ENCODE measurements at regions not wholly inside any gene's neighbourhood (a gene's known extent, or its start where the extent isn't known, plus 50 kb on each side); places are given as distances from the start of the nearest gene placed in this dataset.
"Not testable (repeated sequence)": the region's sequence is repeated elsewhere in the genome, so short reads cannot be mapped to it uniquely, and the experiment has no call there.

DNA sequence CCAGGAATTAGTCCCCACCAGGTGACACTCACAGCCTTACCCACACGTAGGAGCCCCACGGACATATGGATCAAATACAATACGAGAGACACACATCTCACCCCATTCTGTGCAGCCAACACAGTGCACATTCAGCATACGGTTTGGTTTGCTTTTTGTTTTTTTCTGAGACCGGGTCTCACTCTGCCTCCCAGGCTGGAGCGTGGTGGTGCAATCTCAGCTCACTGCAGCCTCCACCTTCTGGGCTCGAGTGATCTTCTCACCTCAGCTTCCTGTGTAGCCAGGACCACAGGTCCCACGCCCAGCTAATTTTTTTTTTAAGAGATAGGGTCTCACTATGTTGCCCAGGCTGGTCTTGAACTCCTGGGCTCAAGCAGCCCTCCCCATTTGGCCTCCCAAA lies 102.8 kb downstream of the POTEB start:
- H3K27me3 ChIP-seq; H3K36me3 ChIP-seq; DNase-seq; intact Hi-C loops (cut with DNase I; ENCODE audit: low total_unique reads); H3K4me1 ChIP-seq; H3K9me3 ChIP-seq; H3K4me3 ChIP-seq; H3K27ac ChIP-seq: not testable (repeated sequence)

DNA sequence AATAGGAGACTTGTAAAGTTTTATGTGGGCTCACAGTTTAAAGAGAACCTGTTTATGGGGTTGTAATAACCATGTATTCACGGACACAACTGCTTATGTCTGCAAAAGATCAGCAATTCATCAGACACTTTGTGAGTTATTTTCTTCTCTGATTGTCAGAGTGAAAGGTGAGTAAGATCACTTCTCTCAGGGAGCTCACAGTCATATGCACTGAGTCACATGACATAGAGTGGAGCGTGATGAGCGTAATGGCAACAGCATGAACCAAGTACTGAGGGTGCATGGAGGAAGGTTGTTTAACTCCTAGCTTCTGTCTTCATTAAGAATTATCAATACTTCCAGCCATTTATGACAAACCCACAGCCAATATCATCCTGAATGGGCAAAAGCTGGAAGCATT lies 111.0 kb downstream of the POTEB start:
- intact Hi-C loops (cut with DNase I; ENCODE audit: low total_unique reads); H3K36me3 ChIP-seq; H3K27ac ChIP-seq; DNase-seq; H3K4me1 ChIP-seq; H3K9me3 ChIP-seq; H3K27me3 ChIP-seq; H3K4me3 ChIP-seq: not testable (repeated sequence)

DNA sequence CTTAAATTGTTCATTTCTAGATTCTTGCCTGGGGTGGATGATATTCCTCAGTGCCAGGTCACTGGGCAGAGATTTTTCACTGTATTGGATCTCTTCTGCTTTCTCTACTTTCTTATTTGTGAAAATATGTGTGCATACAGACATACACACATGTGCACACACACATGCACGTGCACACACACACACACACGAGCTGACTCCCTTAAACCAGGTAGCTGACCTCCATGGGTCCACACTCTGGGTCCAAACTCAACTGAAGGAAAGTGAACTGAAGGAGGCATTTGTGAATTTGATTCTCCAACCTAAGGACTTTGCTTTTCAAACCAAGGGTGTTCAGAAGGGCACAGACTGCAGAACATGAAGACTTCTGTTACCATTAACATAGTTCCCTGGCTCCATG lies 113.8 kb downstream of the POTEB start:
- H3K27me3 ChIP-seq, H3K4me3 ChIP-seq: not testable (repeated sequence)
- DNase-seq = peak in 1 of 2 donors; percentile 32

GRCh38 chr15:21760250-21761023 lies 117.1 kb downstream of the POTEB start:
- H3K4me1 ChIP-seq; H3K27me3 ChIP-seq; DNase-seq; H3K4me3 ChIP-seq; H3K36me3 ChIP-seq; H3K27ac ChIP-seq; H3K9me3 ChIP-seq; intact Hi-C loops (cut with DNase I; ENCODE audit: low total_unique reads): not testable (repeated sequence)

More for the DNA sequence above, 113.8 kb downstream of the POTEB start:
- intact Hi-C loops (cut with DNase I; ENCODE audit: low total_unique reads); H3K27ac ChIP-seq; H3K36me3 ChIP-seq; H3K4me1 ChIP-seq; H3K9me3 ChIP-seq: not testable (repeated sequence)

DNA sequence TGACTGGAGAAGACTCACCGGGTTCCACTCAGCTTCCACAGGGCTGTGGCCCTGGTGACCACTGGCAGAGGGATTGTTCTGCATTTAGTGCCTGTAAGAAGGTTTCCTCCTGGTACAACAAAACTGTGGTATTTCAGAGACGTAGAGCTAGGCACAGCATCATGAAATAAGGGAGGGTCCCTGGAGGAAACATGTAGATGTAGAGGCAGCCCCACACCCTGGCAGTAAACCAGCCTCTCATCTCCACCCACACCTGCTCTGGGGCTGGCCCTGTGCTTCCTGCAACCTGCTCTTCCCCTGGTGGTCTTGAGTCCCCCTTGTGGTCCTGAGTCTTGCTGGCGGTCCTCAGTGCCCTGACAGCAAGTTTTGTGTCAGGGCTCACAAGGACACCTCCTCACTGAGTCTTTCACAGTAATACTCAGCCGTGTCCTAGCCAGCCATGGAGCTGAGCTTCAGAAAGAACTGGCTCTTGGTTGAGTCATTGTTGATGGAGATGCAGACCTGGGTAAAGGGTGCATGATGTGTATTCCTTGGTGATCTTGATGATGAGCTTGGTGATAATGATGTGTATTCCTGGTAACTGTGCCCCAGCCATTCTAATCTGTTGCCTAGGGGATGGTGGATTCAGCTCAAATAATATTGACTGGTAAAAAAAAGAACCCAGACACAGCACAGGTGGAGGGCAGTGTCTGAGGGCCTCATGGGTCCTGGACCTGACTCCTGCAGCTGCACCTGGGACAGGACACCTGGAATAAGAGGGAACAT lies 118.0 kb downstream of the POTEB start:
- H3K27ac ChIP-seq; H3K36me3 ChIP-seq; H3K27me3 ChIP-seq; DNase-seq; H3K9me3 ChIP-seq; intact Hi-C loops (cut with DNase I; ENCODE audit: low total_unique reads); H3K4me3 ChIP-seq; H3K4me1 ChIP-seq: not testable (repeated sequence)

DNA sequence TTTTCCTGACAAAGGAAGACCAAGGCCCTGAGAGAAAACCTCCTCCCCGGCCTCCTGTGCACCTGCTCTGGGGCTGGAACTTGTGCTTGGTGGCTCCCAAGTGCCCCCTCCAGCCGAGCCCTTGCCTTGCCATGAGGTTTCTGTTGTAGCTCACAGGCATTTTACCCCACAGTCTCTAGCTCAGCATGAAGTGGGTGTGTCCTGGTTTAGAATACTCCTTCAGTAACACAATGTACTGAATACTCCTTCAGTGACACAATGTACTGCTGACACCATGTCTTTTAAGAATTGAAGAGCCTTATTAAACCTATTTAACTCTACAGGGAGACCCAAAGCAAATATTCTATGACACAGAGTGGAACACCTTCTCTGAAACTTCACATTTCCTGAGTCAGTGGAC lies 123.7 kb downstream of the POTEB start:
- H3K27me3 ChIP-seq; H3K4me1 ChIP-seq; H3K36me3 ChIP-seq; H3K9me3 ChIP-seq; DNase-seq; intact Hi-C loops (cut with DNase I; ENCODE audit: low total_unique reads); H3K4me3 ChIP-seq; H3K27ac ChIP-seq: not testable (repeated sequence)

DNA sequence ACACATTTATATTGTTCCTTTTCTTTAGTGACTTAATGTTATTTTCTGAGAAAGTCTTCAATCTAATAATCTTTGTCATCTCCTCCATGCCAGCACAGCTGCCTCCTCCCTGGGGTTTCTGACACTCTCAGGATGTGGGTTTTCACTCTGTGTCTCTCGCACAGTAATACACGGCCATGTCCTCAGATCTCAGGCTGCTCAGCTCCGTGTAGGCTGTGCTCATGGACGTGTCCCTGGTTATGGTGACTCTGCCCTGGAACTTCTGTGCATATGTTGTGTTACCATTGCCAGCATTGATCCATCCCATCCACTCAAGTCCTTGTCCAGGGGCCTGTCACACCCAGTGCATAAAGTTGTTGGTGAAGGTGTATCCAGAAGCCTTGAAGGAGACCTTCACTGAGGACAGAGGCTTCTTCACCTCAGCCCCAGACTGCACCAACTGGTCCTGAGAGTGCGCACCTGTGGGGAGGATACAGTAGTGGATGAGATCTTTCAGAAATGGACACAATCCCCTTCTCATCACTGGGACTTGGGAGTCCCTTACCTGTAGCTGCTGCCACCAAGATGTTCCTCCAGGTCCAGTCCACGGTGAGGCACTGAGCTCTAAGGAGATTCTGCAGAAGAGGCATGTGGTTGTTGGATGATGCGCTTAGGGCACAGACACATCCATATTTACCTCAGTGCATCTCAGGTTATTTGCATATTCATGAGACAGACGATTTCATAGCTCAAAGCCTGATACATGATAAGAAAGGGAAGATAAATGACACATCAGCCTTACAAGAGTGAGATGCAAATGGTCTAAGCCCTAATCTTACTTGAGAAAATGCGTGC lies 125.2 kb downstream of the POTEB start:
- DNase-seq; H3K4me1 ChIP-seq; H3K4me3 ChIP-seq; H3K27ac ChIP-seq; intact Hi-C loops (cut with DNase I; ENCODE audit: low total_unique reads); H3K9me3 ChIP-seq; H3K36me3 ChIP-seq; H3K27me3 ChIP-seq: not testable (repeated sequence)

GRCh38 chr15:21749173-21749572 lies 128.4 kb downstream of the POTEB start:
- H3K36me3 ChIP-seq; H3K27ac ChIP-seq; DNase-seq; H3K9me3 ChIP-seq; H3K27me3 ChIP-seq; intact Hi-C loops (cut with DNase I; ENCODE audit: low total_unique reads); H3K4me1 ChIP-seq; H3K4me3 ChIP-seq: not testable (repeated sequence)

- intact Hi-C loops (cut with DNase I; ENCODE audit: low total_unique reads); H3K36me3 ChIP-seq; H3K4me1 ChIP-seq; H3K27me3 ChIP-seq; H3K9me3 ChIP-seq; DNase-seq; H3K27ac ChIP-seq; H3K4me3 ChIP-seq: not testable (repeated sequence)
Observed at GRCh38 chr15:21744245-21744915, 133.2 kb downstream of the POTEB start.

GRCh38 chr15:21742067-21742466 lies 135.5 kb downstream of the POTEB start:
- H3K9me3 ChIP-seq; H3K27me3 ChIP-seq; H3K27ac ChIP-seq; intact Hi-C loops (cut with DNase I; ENCODE audit: low total_unique reads); H3K36me3 ChIP-seq; H3K4me1 ChIP-seq; DNase-seq; H3K4me3 ChIP-seq: not testable (repeated sequence)

DNA sequence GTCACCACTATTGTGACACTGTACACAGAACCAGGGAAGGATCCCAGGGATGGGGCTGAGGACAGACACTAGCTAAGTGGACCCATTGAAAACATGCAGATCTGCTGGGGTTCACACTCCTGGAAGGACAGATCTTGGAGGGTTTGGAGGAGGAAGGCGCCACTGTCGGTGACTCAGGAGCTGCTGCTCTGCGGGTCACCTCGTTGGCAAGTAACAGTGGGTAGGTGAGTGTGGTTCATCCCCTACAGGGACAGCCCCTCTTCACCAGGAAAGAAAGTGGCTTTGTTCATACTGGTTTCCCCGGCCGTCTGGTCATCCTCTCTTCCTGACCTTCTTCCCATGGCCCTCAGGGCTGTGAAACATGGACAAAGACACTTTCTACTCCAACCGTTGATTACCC lies 139.5 kb downstream of the POTEB start:
- H3K36me3 ChIP-seq; H3K9me3 ChIP-seq; H3K4me1 ChIP-seq; DNase-seq; H3K27ac ChIP-seq; intact Hi-C loops (cut with DNase I; ENCODE audit: low total_unique reads); H3K4me3 ChIP-seq; H3K27me3 ChIP-seq: not testable (repeated sequence)

DNA sequence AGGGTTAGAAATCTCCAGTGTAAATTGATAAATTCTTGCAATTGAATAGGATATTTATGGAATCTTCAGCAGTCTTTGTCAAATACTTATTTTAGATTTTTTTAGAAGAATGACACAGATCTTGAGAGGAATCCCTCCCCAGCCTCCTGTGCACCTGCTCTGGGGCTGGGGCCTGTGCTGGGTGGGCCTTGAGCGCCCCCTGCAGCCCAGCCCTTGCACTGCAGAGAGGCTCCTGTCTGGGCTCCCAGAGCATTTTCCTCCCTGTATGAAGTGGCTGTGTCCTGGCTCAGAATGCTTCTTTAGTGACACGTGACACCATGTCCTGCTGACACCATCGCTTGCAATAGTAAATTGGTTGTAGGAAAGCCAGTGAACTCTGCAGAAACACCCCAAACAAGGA lies 141.1 kb downstream of the POTEB start:
- H3K27me3 ChIP-seq; intact Hi-C loops (cut with DNase I; ENCODE audit: low total_unique reads); H3K4me3 ChIP-seq; H3K9me3 ChIP-seq; H3K4me1 ChIP-seq; H3K27ac ChIP-seq; DNase-seq; H3K36me3 ChIP-seq: not testable (repeated sequence)

DNA sequence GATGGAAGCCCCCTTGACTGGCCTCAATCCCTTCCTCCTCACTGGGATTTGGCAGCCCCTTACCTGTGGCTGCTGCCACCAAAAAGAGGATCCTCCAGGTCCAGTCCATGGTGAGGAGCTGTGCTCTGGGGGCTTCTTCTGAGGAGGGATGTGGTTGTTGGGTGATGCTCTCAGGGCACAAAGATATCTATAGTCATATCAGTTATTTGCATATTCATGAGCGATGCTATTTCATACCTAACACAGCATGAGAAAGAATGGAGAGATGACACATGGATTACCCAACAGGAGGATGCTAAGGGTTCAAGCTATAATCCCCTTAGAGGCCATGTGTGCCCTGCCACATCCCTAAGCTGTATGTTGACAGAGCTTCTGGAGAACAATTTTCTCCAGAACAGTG lies 141.7 kb downstream of the POTEB start:
- DNase-seq; intact Hi-C loops (cut with DNase I; ENCODE audit: low total_unique reads); H3K36me3 ChIP-seq; H3K4me1 ChIP-seq; H3K4me3 ChIP-seq; H3K9me3 ChIP-seq; H3K27ac ChIP-seq; H3K27me3 ChIP-seq: not testable (repeated sequence)

Data from tibial artery (tissue), 4 donors.